ENCODE measurements at regions not wholly inside any gene's neighbourhood (a gene's known extent, or its start where the extent isn't known, plus 50 kb on each side); places are given as distances from the start of the nearest gene placed in this dataset.

DNA sequence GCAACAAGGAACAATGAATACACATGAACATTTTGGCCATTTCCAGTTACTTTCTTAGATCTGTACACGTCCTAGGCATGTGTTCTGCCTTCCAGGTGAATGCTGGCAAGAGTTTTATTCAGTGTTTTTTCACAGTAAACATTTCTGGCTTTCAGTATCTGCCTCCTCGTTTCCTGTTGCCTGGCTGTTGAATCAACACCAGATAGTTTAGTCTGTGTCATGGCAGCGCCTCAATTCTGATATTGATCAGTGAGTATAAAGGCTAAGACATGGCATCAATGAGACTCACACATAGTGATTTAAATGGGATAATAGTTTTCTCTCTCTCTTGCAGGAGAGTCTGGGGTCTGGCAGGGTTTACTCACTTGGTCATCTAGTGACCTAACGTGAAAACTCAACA, 266.9 kb upstream of the SLCO3A1 start:
- ChIA-PET CTCF (ENCODE audit: low intra/inter-chr PET ratio, low total read pairs) (no interaction called here), POLR2A (no interaction called here)
- H3K9ac ChIP-seq (ENCODE audit: insufficient read depth, low read depth, low read length), result no peak overlapping the region
- no peaks in the 10 kb centered on the region; a peak in 1 of 5 replicates for H3K27me3 ChIP-seq (ENCODE audit: control insufficient read depth in 1 of 2, insufficient read depth in 2 of 2, low read length in 2 of 2)
- H4K20me1 ChIP-seq (ENCODE audit: insufficient read depth, low read length), result no peaks in the 10 kb centered on the region
- no peak overlapping the region for H2AFZ ChIP-seq (ENCODE audit: low read length)
- no peaks in the 10 kb centered on the region for H3K4me1 ChIP-seq (ENCODE audit: insufficient read depth, low read length)
- DNase-seq (ENCODE audit: low spot score) (no peak), FAIRE-seq (no peak), ATAC-seq (no peak)
- H3K4me2 ChIP-seq (ENCODE audit: low read depth, low read length), result no peak overlapping the region
- no peaks in the 10 kb centered on the region for H3K9me3 ChIP-seq (ENCODE audit: low read length)
- no peak overlapping the region for H3K27ac ChIP-seq (ENCODE audit: extremely low read length, insufficient read depth, low read length)
- WGBS (ENCODE audit: low lambda C conversion rate), result 2% methylated on average over 4 of the region's 4 CpGs
- in situ Hi-C loops (cut with HindIII; ENCODE audit: extremely low pct_ligation_motif_present, low pct_unique_long_range_greater_than_20kb) (no loop called here), intact Hi-C loops (cut with micrococcal nuclease; ENCODE audit: unreplicated experiment) (no loop called here)
- TF ChIP-seq ZNF33A (CRISPR knock-in tag; IDR thresholded peaks at IDR 0.05; ENCODE audit: borderline replicate concordance) (no peak), SAP130 (CRISPR knock-in tag; IDR thresholded peaks at IDR 0.05; ENCODE audit: low read depth) (no peak), EHMT2 (IDR thresholded peaks at IDR 0.05; ENCODE audit: borderline replicate concordance, low read depth, low read length) (no peak), ZBTB14 (CRISPR knock-in tag; IDR thresholded peaks at IDR 0.05) (no peak), TGIF2 (CRISPR knock-in tag; IDR thresholded peaks at IDR 0.05) (no peak), ZBTB7A (CRISPR knock-in tag; IDR thresholded peaks at IDR 0.05) (no peak), KDM2A (CRISPR knock-in tag; IDR thresholded peaks at IDR 0.05; ENCODE audit: borderline replicate concordance, low read depth) (no peak), ZNF607 (CRISPR knock-in tag; IDR thresholded peaks at IDR 0.05; ENCODE audit: borderline replicate concordance) (no peak), TAF15 (IDR thresholded peaks at IDR 0.05; ENCODE audit: low read depth, low read length, poor library complexity, severe bottlenecking) (no peak), ZNF3 (CRISPR knock-in tag; IDR thresholded peaks at IDR 0.05) (no peak), HOXA7 (CRISPR knock-in tag; IDR thresholded peaks at IDR 0.05) (no peak), ZNF713 (CRISPR knock-in tag; IDR thresholded peaks at IDR 0.05) (no peak)
- no peaks in the 10 kb centered on the region for H3K79me2 ChIP-seq (ENCODE audit: insufficient read depth, low read length)
- no TSS peak for BruUV-seq (replicated peaks)
- H3K4me3 ChIP-seq (replicated peaks in 1 of 3; ENCODE audit: insufficient read depth in 1 of 3, low read depth in 2 of 3, low read length in 3 of 3), result no peak overlapping the region
- no peaks in the 10 kb centered on the region for H3K36me3 ChIP-seq (replicated peaks in 1 of 2; ENCODE audit: control insufficient read depth in 1 of 2, insufficient read depth in 2 of 2, low read length in 2 of 2)

All from HepG2 (cell line).